Kidney glomerular epithelial cell (primary cell): ENCODE measurements at regions not wholly inside any gene's neighbourhood (a gene's known extent, or its start where the extent isn't known, plus 50 kb on each side); places are given as distances from the start of the nearest gene placed in this dataset.
"Not testable (repeated sequence)": the region's sequence is repeated elsewhere in the genome, so short reads cannot be mapped to it uniquely, and the experiment has no call there.

Experiments
- DNase-seq: peaks from one replicate; lab custom pipeline; 2025; lab: John Stamatoyannopoulos, UW

GRCh38 chr22:41023299-41023623 is 69.1 kb upstream of the EP300 start:
- no peak for DNase-seq

GRCh38 chr22:41028841-41029240 is 63.6 kb upstream of the EP300 start:
- peak; percentile 55 for DNase-seq

GRCh38 chr22:41030891-41031290 is 61.5 kb upstream of the EP300 start:
- DNase-seq, result no peak

- DNase-seq, result no peak
These were observed 57.7 kb upstream of the EP300 start for GRCh38 chr22:41034706-41035105.

GRCh38 chr22:41036924-41037323 is 55.5 kb upstream of the EP300 start:
- DNase-seq, result no peak

GRCh38 chr22:41038732-41039131 is 53.7 kb upstream of the EP300 start:
- no peak for DNase-seq

- DNase-seq, result not testable (repeated sequence)
These were observed 52.8 kb upstream of the EP300 start for GRCh38 chr22:41039641-41040040.

- no peak for DNase-seq
These were observed 51.9 kb upstream of the EP300 start for GRCh38 chr22:41040483-41040882.

GRCh38 chr22:41041532-41041931 is 50.9 kb upstream of the EP300 start:
- no peak for DNase-seq
